BLaER1 treated with 17β-estradiol and CSF1 and Interleukin-3, amounts not matched to agents 10 nM and 100 nM (cell line): ENCODE measurements at regions not wholly inside any gene's neighbourhood (a gene's known extent, or its start where the extent isn't known, plus 50 kb on each side); places are given as distances from the start of the nearest gene placed in this dataset.
"Not testable (repeated sequence)": the region's sequence is repeated elsewhere in the genome, so short reads cannot be mapped to it uniquely, and the experiment has no call there.

ENCODE experiments used
- H3K27ac ChIP-seq, 11 experiments: shearing (Covaris generic); formaldehyde crosslinking; 2 replicates each; pipeline ENCODE4 v1.8.1; 2022
- H3K27me3 ChIP-seq, 11 experiments: shearing (Covaris generic); formaldehyde crosslinking; 2 replicates each; pipeline ENCODE4 v1.8.1; 2022
- H3K36me3 ChIP-seq, 11 experiments: shearing (Covaris generic); formaldehyde crosslinking; 2 replicates each; pipeline ENCODE4 v1.8.1; 2022
- H3K4me1 ChIP-seq, 10 experiments: shearing (Covaris generic); formaldehyde crosslinking; 2 replicates each; pipeline ENCODE4 v1.8.1; 2022
- H3K4me2 ChIP-seq, 11 experiments: shearing (Covaris generic); formaldehyde crosslinking; 2 replicates each; pipeline ENCODE4 v1.8.1; 2022
- H3K4me3 ChIP-seq, 10 experiments: shearing (Covaris generic); formaldehyde crosslinking; 2 replicates each; pipeline ENCODE4 v1.8.1; 2022
- H3K9ac ChIP-seq, 11 experiments: shearing (Covaris generic); formaldehyde crosslinking; 2 replicates each; pipeline ENCODE4 v1.8.1; 2022
- H3K9me3 ChIP-seq, 11 experiments: shearing (Covaris generic); formaldehyde crosslinking; replicated peaks in 1 of 11; 2 replicates each; pipeline ENCODE4 v1.8.1; 2022
- H4K20me1 ChIP-seq, 11 experiments: shearing (Covaris generic); formaldehyde crosslinking; 2 replicates each; pipeline ENCODE4 v1.8.1; 2022
- Cebpa-rat ChIP-seq, 11 experiments: shearing (Covaris generic); IDR thresholded peaks; 2 replicates each; pipeline ENCODE4 v1.8.1; 2022

GRCh38 chr18:73136134-73136533 lies 268.3 kb upstream of the NETO1 start:
- Histone ChIP-seq H3K4me3 (no peak overlapping the region), H4K20me1 (no peaks in the 10 kb centered on the region), H3K27me3 (no peaks in the 10 kb centered on the region), H3K4me1 (no peaks in the 10 kb centered on the region), H3K36me3 (no peaks in the 10 kb centered on the region), H3K4me2 (no peak overlapping the region), H3K27ac (no peak overlapping the region), H3K9me3 (peaks cover 0 to 3% (median 0%) of the 10 kb centered on the region in 11 experiments; a peak in 1 of 22 replicates), H3K9ac (no peak overlapping the region)
- no peak for TF ChIP-seq Cebpa-rat (IDR thresholded peaks at IDR 0.05)

- peaks cover 0 to 17% (median 13%) of the 10 kb centered on the region in 11 experiments; a peak in 18 of 22 replicates for H3K9me3 ChIP-seq
- no peaks in the 10 kb centered on the region for H4K20me1 ChIP-seq
- no peak overlapping the region for H3K9ac ChIP-seq
- H3K27me3 ChIP-seq, result no peaks in the 10 kb centered on the region
- no peaks in the 10 kb centered on the region for H3K36me3 ChIP-seq
- H3K4me2 ChIP-seq, result no peak overlapping the region
- H3K4me3 ChIP-seq, result no peak overlapping the region
- H3K4me1 ChIP-seq, result peaks cover 7 to 15% (median 9%) of the 10 kb centered on the region in 10 experiments; a peak in 18 of 20 replicates
- no peak overlapping the region for H3K27ac ChIP-seq
- no peak for TF ChIP-seq Cebpa-rat (IDR thresholded peaks at IDR 0.05)
Observed at GRCh38 chr18:73124175-73124574, 256.4 kb upstream of the NETO1 start.

DNA sequence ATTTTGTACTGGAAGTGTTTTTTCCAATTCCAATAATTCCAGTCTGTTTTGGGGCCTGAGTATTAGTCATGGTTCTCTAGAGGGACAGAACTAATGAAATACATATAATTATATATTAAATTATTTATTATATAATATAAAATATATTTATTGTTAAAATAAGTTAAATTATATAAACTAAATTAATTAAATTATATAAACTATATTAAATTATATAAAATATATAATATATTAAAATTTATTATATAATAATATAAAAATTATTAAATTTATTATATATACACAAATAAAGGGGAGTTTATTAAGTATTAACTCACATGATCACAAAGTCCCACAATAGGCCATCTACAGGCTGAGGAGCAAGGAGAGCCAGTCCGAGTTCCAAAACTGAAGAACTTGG lies 253.4 kb upstream of the NETO1 start:
- H3K27me3 ChIP-seq, result no peaks in the 10 kb centered on the region
- no peak overlapping the region for H3K9ac ChIP-seq
- H3K4me2 ChIP-seq, result no peak overlapping the region
- TF ChIP-seq Cebpa-rat (IDR thresholded peaks at IDR 0.05), result no peak
- H3K4me1 ChIP-seq, result peaks cover 9 to 26% (median 17%) of the 10 kb centered on the region in 10 experiments; a peak in 19 of 20 replicates
- H3K9me3 ChIP-seq, result peaks cover 0 to 25% (median 17%) of the 10 kb centered on the region in 11 experiments; a peak in 18 of 22 replicates
- no peaks in the 10 kb centered on the region for H4K20me1 ChIP-seq
- H3K27ac ChIP-seq, result no peak overlapping the region
- H3K4me3 ChIP-seq, result no peak overlapping the region
- H3K36me3 ChIP-seq, result no peaks in the 10 kb centered on the region

DNA sequence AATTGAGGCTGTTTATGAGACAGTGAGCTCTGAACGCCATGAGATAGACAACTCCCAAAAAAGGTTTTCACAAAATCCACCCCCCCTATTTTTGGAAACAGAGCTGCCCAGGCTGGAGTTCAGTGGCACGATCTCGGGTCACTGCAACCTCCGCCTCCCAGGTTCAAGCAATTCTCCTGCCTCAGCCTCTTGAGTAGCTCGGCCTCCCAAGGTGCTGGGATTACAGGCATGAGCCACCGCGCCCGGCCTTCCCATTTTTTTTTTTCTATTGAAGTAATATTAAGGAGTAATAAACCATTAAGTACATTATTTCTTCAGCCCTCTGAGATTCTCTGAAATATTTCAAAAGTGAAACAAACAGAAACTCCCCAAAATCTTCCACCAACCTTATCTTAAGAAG lies 252.8 kb upstream of the NETO1 start:
- H3K4me1 ChIP-seq, result peaks cover 9 to 26% (median 17%) of the 10 kb centered on the region in 10 experiments; a peak in 19 of 20 replicates
- peaks cover 0 to 25% (median 17%) of the 10 kb centered on the region in 11 experiments; a peak in 18 of 22 replicates for H3K9me3 ChIP-seq
- H3K36me3 ChIP-seq, result no peaks in the 10 kb centered on the region
- H4K20me1 ChIP-seq, result no peaks in the 10 kb centered on the region
- no peaks in the 10 kb centered on the region for H3K27me3 ChIP-seq
- no peak overlapping the region for H3K9ac ChIP-seq
- H3K4me3 ChIP-seq, result no peak overlapping the region
- H3K27ac ChIP-seq, result no peak overlapping the region
- no peak for TF ChIP-seq Cebpa-rat (IDR thresholded peaks at IDR 0.05)
- H3K4me2 ChIP-seq, result no peak overlapping the region

- no peak for TF ChIP-seq Cebpa-rat (IDR thresholded peaks at IDR 0.05)
- H3K9me3 ChIP-seq, result peaks cover 0 to 25% (median 17%) of the 10 kb centered on the region in 11 experiments; a peak in 19 of 22 replicates
- H3K27ac ChIP-seq, result peak overlapping the region in 9 of 11 experiments; percentile 18 to 57 (median 45); a peak in 14 of 22 replicates
- H3K4me1 ChIP-seq, result peaks cover 9 to 26% (median 17%) of the 10 kb centered on the region in 10 experiments; a peak in 19 of 20 replicates
- no peak overlapping the region for H3K9ac ChIP-seq
- H4K20me1 ChIP-seq, result no peaks in the 10 kb centered on the region
- no peaks in the 10 kb centered on the region for H3K27me3 ChIP-seq
- H3K4me2 ChIP-seq, result peak overlapping the region in 9 of 11 experiments; percentile 9 to 55 (median 33); a peak in 17 of 22 replicates
- H3K4me3 ChIP-seq, result no peak overlapping the region
- H3K36me3 ChIP-seq, result no peaks in the 10 kb centered on the region
Observed at GRCh38 chr18:73119574-73119973, 251.8 kb upstream of the NETO1 start.

DNA sequence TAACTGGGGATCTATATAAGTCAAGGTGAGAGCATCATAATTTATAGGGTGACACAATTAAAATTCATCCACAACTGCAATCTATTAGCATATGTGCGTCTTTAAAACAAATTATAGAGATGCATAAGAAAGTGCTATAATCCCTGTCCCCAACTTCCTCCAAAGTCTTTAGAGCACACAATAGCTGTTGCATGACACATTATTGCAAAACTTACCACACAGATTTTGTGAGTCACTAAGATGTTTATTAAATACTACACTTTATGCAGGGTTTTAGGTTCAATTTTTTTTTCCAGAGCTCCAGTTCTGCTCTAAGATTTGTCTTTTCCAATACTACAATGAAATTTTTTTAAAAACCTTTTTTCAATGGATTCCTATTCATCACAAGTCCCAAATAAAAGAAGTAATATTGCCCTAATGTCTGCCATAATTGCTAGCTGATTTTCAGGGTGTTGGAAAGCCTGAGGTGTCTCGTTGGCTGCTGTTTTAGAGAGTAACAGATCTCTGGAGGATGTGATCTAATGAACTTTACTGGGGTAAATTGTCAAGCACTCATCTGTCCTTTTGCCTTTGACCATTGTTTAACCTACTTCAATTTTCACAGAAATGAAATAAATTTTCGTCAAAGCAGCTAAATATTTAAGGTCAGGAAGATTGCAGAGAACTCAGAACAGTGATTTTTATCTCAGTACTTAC lies 250.5 kb upstream of the NETO1 start:
- no peak overlapping the region for H3K4me3 ChIP-seq
- no peak overlapping the region for H3K9ac ChIP-seq
- no peaks in the 10 kb centered on the region for H3K36me3 ChIP-seq
- TF ChIP-seq Cebpa-rat (IDR thresholded peaks at IDR 0.05), result no peak; a peak in 1 of 22 replicates
- H3K4me1 ChIP-seq, result peaks cover 9 to 26% (median 17%) of the 10 kb centered on the region in 10 experiments; a peak in 19 of 20 replicates
- no peaks in the 10 kb centered on the region for H4K20me1 ChIP-seq
- peak overlapping the region in 4 of 11 experiments; percentile 17 to 57 (median 36); a peak in 7 of 22 replicates for H3K27ac ChIP-seq
- peak overlapping the region in 6 of 11 experiments; percentile 1 to 44 (median 22); a peak in 6 of 22 replicates for H3K4me2 ChIP-seq
- peaks cover 0 to 25% (median 17%) of the 10 kb centered on the region in 11 experiments; a peak in 19 of 22 replicates for H3K9me3 ChIP-seq
- H3K27me3 ChIP-seq, result no peaks in the 10 kb centered on the region

DNA sequence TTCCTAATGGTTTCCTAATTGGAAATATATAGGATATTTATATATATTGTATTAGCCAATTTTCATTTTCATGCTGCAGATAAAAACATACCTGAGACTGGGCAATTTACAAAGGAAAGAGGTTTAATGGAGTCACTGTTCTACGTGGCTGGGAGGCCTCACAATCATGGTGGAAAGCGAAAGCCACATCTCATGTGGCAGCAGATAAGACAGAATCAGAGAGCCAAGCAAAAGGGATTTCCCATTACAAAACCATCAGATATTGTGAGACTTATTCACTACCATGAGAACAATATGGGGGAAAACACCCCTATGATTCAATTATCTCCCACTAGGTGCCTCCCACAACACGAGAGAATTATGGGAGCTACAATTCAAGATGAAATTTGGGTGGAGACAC lies 242.5 kb upstream of the NETO1 start:
- Histone ChIP-seq H3K4me3 (no peak overlapping the region), H3K4me2 (no peak overlapping the region), H3K27me3 (no peaks in the 10 kb centered on the region), H3K4me1 (no peaks in the 10 kb centered on the region), H4K20me1 (no peaks in the 10 kb centered on the region), H3K9me3 (peaks cover 0 to 5% (median 0%) of the 10 kb centered on the region in 11 experiments; a peak in 1 of 22 replicates), H3K27ac (no peak overlapping the region), H3K9ac (no peak overlapping the region), H3K36me3 (no peaks in the 10 kb centered on the region)
- TF ChIP-seq Cebpa-rat (IDR thresholded peaks at IDR 0.05), result no peak

- no peak overlapping the region for H3K9ac ChIP-seq
- TF ChIP-seq Cebpa-rat (IDR thresholded peaks at IDR 0.05), result no peak
- no peaks in the 10 kb centered on the region for H4K20me1 ChIP-seq
- no peak overlapping the region for H3K27ac ChIP-seq
- peaks cover 0 to 5% (median 0%) of the 10 kb centered on the region in 10 experiments; a peak in 2 of 20 replicates for H3K4me1 ChIP-seq
- no peak overlapping the region for H3K4me2 ChIP-seq
- H3K27me3 ChIP-seq, result no peaks in the 10 kb centered on the region
- no peaks in the 10 kb centered on the region for H3K36me3 ChIP-seq
- no peak overlapping the region for H3K4me3 ChIP-seq
- H3K9me3 ChIP-seq, result peaks cover 0 to 3% (median 0%) of the 10 kb centered on the region in 11 experiments; a peak in 1 of 22 replicates
Observed at GRCh38 chr18:73101977-73102376, 234.2 kb upstream of the NETO1 start.

DNA sequence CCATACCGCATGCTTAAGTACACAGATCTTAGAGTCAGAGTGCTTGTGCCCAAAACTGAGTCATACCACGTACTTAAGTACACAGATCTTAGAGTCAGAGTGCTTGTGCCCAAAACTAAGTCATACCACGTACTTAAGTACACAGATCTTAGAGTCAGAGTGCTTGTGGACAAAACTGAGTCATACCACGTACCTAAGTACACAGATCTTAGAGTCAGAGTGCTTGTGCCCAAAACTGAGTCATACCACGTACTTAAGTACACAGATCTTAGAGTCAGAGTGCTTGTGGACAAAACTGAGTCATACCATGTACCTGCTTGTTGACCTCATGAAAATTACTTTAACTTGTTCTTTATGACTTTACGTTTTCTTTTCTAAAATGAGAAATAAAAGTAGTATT lies 233.7 kb upstream of the NETO1 start:
- not testable (repeated sequence) for H4K20me1 ChIP-seq, H3K27ac ChIP-seq

More for the DNA sequence above, 233.7 kb upstream of the NETO1 start:
- not testable (repeated sequence) for H3K36me3 ChIP-seq, H3K9ac ChIP-seq, H3K9me3 ChIP-seq, H3K27me3 ChIP-seq, H3K4me2 ChIP-seq, H3K4me1 ChIP-seq, H3K4me3 ChIP-seq
